ENCODE measurements at regions not wholly inside any gene's neighbourhood (a gene's known extent, or its start where the extent isn't known, plus 50 kb on each side); places are given as distances from the start of the nearest gene placed in this dataset.
"Not testable (repeated sequence)": the region's sequence is repeated elsewhere in the genome, so short reads cannot be mapped to it uniquely, and the experiment has no call there.

DNA sequence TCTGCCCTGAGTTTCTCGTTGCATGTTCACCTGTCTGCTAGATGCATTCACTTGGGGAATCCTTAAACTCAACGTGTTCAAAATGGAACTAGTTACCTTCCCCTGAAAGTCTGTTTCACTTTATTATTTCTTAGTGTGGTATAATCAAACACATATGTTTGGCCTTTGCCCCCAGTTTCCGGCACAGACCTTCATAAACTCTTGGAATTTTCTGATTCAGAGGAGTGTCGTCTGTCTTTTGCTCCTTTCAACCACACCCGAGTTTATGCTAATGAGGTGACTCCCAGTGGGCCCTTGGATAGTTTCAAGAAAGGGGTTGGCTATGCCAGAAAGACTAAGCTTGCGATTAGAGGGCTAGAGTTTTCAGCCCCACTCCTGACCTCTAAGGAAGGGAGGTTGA is 198.9 kb downstream of the CDCA7 start:
- ChIA-PET CTCF (no interaction called here), POLR2A (no interaction called here)
- ATAC-seq = no peak
- Mint-ChIP-seq H3K36me3 (ENCODE audit: low read depth) (no peaks in the 10 kb centered on the region), H3K9me3 (ENCODE audit: low read depth) (no peaks in the 10 kb centered on the region), H3K4me3 (no peak overlapping the region), H3K27me3 (peaks cover 24% of the 10 kb centered on the region), H3K4me1 (no peaks in the 10 kb centered on the region), H3K27ac (no peak overlapping the region)
- no peak for DNase-seq
- intact Hi-C loops (cut with DNase I, micrococcal nuclease) = no loop called here

DNA sequence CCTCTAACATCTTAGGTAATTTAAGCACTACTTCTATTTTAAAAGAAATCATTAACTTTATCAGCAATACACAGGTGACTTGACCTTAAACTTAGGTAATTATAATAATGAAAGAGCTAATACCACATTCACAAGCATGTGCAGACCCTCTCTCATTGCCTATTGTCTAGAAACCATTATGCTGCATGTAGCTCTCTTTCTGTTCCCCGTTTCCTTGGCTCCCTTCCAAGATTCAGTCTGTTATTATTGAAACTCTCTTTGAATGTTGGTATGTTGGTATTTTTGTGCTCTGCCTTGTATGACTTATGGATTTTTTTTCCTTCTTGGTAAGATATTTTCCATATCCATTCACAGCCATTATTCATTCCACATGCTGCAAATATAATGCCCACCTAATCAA is 201.2 kb downstream of the CDCA7 start:
- no peak overlapping the region for H3K4me3 Mint-ChIP-seq

DNA sequence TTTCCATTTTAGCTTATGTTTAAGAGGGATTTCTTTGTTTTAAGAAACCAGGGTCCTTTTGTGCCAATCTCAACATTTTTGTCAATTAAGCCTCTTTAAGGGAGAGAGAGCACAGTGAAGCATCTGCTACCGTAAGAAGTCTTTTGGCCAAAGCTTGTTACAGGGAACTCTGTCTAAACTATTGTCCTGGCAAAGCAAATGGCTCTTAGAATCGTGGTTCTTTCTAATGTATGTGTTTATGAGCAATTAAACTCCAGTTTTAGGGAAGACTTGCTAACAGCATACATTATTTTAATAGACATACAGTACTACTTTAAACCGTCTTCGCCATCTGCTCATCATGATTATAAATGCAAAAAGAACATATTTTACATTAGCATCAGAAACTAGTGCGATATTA is 202.1 kb downstream of the CDCA7 start:
- no peaks in the 10 kb centered on the region for H3K36me3 Mint-ChIP-seq (ENCODE audit: low read depth)
- peaks cover 5% of the 10 kb centered on the region for H3K4me1 Mint-ChIP-seq
- peaks cover 22% of the 10 kb centered on the region for H3K27me3 Mint-ChIP-seq
- no peak for ATAC-seq
- CTCF ChIA-PET = no interaction called here
- intact Hi-C loops (cut with DNase I, micrococcal nuclease) = no loop called here
- no peaks in the 10 kb centered on the region for H3K9me3 Mint-ChIP-seq (ENCODE audit: low read depth)
- H3K27ac Mint-ChIP-seq = no peak overlapping the region
- DNase-seq = no peak
- H3K4me3 Mint-ChIP-seq = no peak overlapping the region
- POLR2A ChIA-PET = no interaction called here

More for the DNA sequence above, 201.2 kb downstream of the CDCA7 start:
- peaks cover 22% of the 10 kb centered on the region for H3K27me3 Mint-ChIP-seq
- ChIA-PET CTCF (no interaction called here), POLR2A (no interaction called here)
- ATAC-seq (no peak), DNase-seq (no peak)
- no peaks in the 10 kb centered on the region for H3K36me3 Mint-ChIP-seq (ENCODE audit: low read depth)
- no peaks in the 10 kb centered on the region for H3K9me3 Mint-ChIP-seq (ENCODE audit: low read depth)
- no peak overlapping the region for H3K27ac Mint-ChIP-seq
- H3K4me1 Mint-ChIP-seq = peaks cover 5% of the 10 kb centered on the region
- intact Hi-C loops (cut with DNase I, micrococcal nuclease) = no loop called here

DNA sequence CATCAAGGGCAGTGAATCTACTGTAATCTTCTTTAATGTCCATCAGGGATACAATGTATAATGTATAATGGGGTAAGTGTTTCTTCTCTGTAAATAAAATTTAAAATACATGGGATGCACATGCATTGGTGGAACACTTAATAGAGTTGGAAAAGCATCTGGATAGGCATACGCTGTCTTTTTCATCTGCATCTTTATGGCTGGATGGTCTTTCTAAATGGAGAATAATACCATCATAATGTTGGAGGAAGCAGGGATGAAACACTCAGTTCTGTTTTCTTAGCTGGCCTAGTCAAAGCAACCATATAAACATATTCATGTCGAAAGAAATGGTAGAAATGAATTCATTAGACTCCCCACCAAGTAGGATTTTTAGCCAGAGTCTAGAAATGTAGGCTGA is 202.8 kb downstream of the CDCA7 start:
- H3K27me3 Mint-ChIP-seq = peaks cover 21% of the 10 kb centered on the region
- H3K9me3 Mint-ChIP-seq (ENCODE audit: low read depth) = no peaks in the 10 kb centered on the region
- H3K4me1 Mint-ChIP-seq = peaks cover 5% of the 10 kb centered on the region
- no peaks in the 10 kb centered on the region for H3K36me3 Mint-ChIP-seq (ENCODE audit: low read depth)
- intact Hi-C loops (cut with DNase I, micrococcal nuclease) = no loop called here
- ChIA-PET POLR2A (no interaction called here), CTCF (interaction anchor here (1.5 kb wide), 1 partner anchor 15 kb away, joined by 4 read pairs; no protein-coding TSS in a partner anchor)
- DNase-seq (no peak), ATAC-seq (no peak)
- no peak overlapping the region for H3K4me3 Mint-ChIP-seq
- no peak overlapping the region for H3K27ac Mint-ChIP-seq

DNA sequence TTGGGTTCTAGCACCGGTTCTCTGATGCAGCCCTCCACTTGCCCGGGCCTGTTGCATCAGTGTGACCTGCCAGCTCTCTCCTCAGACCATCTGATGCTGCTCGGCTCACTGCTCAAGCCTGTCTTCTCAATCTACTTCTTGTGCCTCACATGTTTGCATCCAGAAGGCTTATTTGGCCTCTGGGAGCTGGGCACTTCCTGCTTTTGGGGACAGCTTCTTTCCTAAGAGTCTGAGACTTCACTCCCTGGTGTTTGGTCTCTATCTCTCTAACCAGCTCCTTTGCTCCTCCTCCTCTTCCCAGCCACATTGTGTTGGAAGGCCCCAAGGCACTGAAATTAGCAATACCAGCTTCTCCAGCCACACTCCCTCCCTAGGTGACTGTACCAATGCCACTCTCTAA is 212.8 kb downstream of the CDCA7 start:
- peaks cover 4% of the 10 kb centered on the region for H3K4me1 Mint-ChIP-seq

GRCh38 chr2:173568054-173568453 is 213.4 kb downstream of the CDCA7 start:
- Mint-ChIP-seq H3K4me1 (peaks cover 4% of the 10 kb centered on the region), H3K27ac (no peak overlapping the region), H3K36me3 (ENCODE audit: low read depth) (no peaks in the 10 kb centered on the region), H3K27me3 (peaks cover 12% of the 10 kb centered on the region), H3K4me3 (no peak overlapping the region), H3K9me3 (ENCODE audit: low read depth) (peaks cover 4% of the 10 kb centered on the region)
- no peak for ATAC-seq
- ChIA-PET POLR2A (interaction anchor here (0.6 kb wide), 1 partner anchor 227 kb away, joined by 3 read pairs; no protein-coding TSS in a partner anchor), CTCF (interaction anchor here (1.5 kb wide), 1 partner anchor 166 kb away, joined by 7 read pairs; no protein-coding TSS in a partner anchor)
- intact Hi-C loops (cut with DNase I, micrococcal nuclease) = loop anchor here in 1 of 2 experiments (2.0 kb wide), 1 partner anchor 165 kb away; no protein-coding TSS in a partner anchor
- peak; percentile 35 for DNase-seq

More for the DNA sequence above, 212.8 kb downstream of the CDCA7 start:
- no peak for ATAC-seq
- DNase-seq = no peak
- POLR2A ChIA-PET = interaction anchor here (0.6 kb wide), 1 partner anchor 228 kb away, joined by 3 read pairs; no protein-coding TSS in a partner anchor
- Mint-ChIP-seq H3K9me3 (ENCODE audit: low read depth) (peaks cover 4% of the 10 kb centered on the region), H3K36me3 (ENCODE audit: low read depth) (no peaks in the 10 kb centered on the region), H3K27me3 (peaks cover 16% of the 10 kb centered on the region), H3K4me3 (no peak overlapping the region), H3K27ac (no peak overlapping the region)
- CTCF ChIA-PET = interaction anchor here (0.6 to 1.5 kb wide), 2 partner anchors 105 to 166 kb away, joined by 3 to 7 read pairs; no protein-coding TSS in a partner anchor
- intact Hi-C loops (cut with DNase I, micrococcal nuclease) = no loop called here

DNA sequence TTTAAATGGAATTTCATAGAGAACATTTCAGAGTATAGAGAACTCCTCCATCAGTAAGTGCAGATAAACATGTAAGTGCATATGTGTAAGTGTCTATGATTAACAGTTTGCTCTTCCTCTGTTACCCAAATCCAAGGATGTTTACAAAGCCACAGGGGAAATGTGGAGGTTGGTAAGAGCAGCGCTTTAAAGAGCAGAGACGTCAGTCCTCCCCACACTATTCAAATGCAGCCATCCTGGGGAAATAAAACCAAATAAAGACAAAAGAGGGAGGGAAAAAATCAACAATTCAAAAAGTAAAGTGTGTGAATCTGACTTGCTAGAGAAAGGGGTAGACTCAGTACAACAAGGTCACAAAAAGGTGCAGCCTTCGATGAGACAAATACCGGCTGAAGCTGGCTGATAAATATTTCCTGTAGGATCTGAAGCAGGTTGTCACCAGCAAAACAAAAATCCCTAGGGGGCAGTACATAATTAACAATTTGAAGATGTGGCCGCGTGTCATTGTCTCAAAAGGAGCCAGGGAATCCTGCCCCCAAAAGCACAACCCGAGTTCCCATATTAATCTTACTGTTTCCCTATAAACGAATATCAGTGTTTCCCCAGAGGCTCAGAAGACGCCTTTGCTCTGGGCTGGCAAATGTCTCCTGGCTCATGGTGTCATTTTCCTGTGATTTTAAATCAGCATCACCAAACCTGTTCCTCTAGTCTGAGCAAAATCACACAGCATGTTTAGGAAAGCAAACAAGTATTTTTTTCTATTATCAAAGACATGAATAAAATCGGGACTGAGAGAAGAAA is 216.5 kb downstream of the CDCA7 start:
- ChIA-PET POLR2A (no interaction called here), CTCF (no interaction called here)
- Mint-ChIP-seq H3K4me3 (no peak overlapping the region), H3K27me3 (peaks cover 4% of the 10 kb centered on the region), H3K36me3 (ENCODE audit: low read depth) (no peaks in the 10 kb centered on the region), H3K4me1 (peaks cover 4% of the 10 kb centered on the region), H3K27ac (no peak overlapping the region), H3K9me3 (ENCODE audit: low read depth) (no peaks in the 10 kb centered on the region)
- ATAC-seq (no peak), DNase-seq (no peak)
- intact Hi-C loops (cut with DNase I, micrococcal nuclease) = loop anchor here (2.0 to 10.0 kb wide), 2 partner anchors 770 to 774 kb away; no protein-coding TSS in a partner anchor

- H3K4me3 Mint-ChIP-seq = no peak overlapping the region
- H3K36me3 Mint-ChIP-seq (ENCODE audit: low read depth) = no peaks in the 10 kb centered on the region
- no peak for ATAC-seq
- DNase-seq = no peak
- no peaks in the 10 kb centered on the region for H3K9me3 Mint-ChIP-seq (ENCODE audit: low read depth)
- H3K27me3 Mint-ChIP-seq = peaks cover 3% of the 10 kb centered on the region
- no peak overlapping the region for H3K27ac Mint-ChIP-seq
- intact Hi-C loops (cut with DNase I, micrococcal nuclease) = loop anchor here (2.0 to 10.0 kb wide), 2 partner anchors 769 to 773 kb away; no protein-coding TSS in a partner anchor
- H3K4me1 Mint-ChIP-seq = peaks cover 4% of the 10 kb centered on the region
- ChIA-PET CTCF (interaction anchor here (1.2 kb wide), 1 partner anchor 14 kb away, joined by 4 read pairs; no protein-coding TSS in a partner anchor), POLR2A (no interaction called here)
Observed at GRCh38 chr2:173571887-173572680, 217.4 kb downstream of the CDCA7 start.

DNA sequence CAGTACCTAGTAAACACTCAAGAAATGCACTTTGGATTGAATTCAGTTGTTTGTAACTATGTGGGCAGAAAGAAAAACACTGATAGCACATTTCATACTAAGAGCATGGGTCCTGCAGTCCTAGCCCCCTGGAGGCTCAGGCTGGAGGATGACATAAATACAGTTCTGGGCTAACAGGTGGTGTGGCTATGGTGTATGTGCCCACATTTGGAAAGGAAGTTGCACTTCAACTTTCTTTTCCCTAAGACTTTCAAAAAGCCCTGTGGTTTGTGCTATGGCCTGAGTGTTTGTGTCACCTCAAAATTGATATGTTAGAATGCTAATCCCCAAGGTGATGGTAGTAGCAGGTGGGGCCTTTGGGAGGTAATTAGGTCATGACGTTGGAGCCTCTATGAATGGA is 218.2 kb downstream of the CDCA7 start:
- Mint-ChIP-seq H3K4me3 (no peak overlapping the region), H3K27ac (no peak overlapping the region), H3K27me3 (peaks cover 3% of the 10 kb centered on the region), H3K9me3 (ENCODE audit: low read depth) (no peaks in the 10 kb centered on the region), H3K4me1 (peaks cover 4% of the 10 kb centered on the region), H3K36me3 (ENCODE audit: low read depth) (no peaks in the 10 kb centered on the region)
- CTCF ChIA-PET = interaction anchor here (0.5 to 1.2 kb wide), 2 partner anchors 15 to 1467 kb away, joined by 3 to 4 read pairs; no protein-coding TSS in a partner anchor
- POLR2A ChIA-PET = no interaction called here
- ATAC-seq (no peak), DNase-seq (no peak)
- intact Hi-C loops (cut with DNase I, micrococcal nuclease) = loop anchor here in 1 of 2 experiments (10.0 kb wide), 1 partner anchor 772 kb away; no protein-coding TSS in a partner anchor

GRCh38 chr2:173573782-173574181 is 219.1 kb downstream of the CDCA7 start:
- POLR2A ChIA-PET = interaction anchor here (0.7 kb wide), 1 partner anchor 44 kb away, joined by 3 read pairs; no protein-coding TSS in a partner anchor

More at GRCh38 chr2:173573782-173574181, 219.1 kb downstream of the CDCA7 start:
- H3K4me3 Mint-ChIP-seq; DNase-seq; H3K36me3 Mint-ChIP-seq (ENCODE audit: low read depth); H3K4me1 Mint-ChIP-seq; ATAC-seq; H3K27me3 Mint-ChIP-seq; H3K9me3 Mint-ChIP-seq (ENCODE audit: low read depth); H3K27ac Mint-ChIP-seq: not testable (repeated sequence)
- intact Hi-C loops (cut with DNase I, micrococcal nuclease) = loop anchor here in 1 of 2 experiments (10.0 kb wide), 1 partner anchor 771 kb away; no protein-coding TSS in a partner anchor
- CTCF ChIA-PET = interaction anchor here (1.0 kb wide), 1 partner anchor 297 kb away, joined by 3 read pairs; no protein-coding TSS in a partner anchor

Data from activated CD4-positive, alpha-beta T cell treated with anti-CD3 and anti-CD28 coated beads for 36 hours (primary cell).